ENCODE measurements at regions not wholly inside any gene's neighbourhood (a gene's known extent, or its start where the extent isn't known, plus 50 kb on each side); places are given as distances from the start of the nearest gene placed in this dataset.

- Histone ChIP-seq H3K4me1 (ENCODE audit: insufficient read depth, poor library complexity, severe bottlenecking) (no peaks in the 10 kb centered on the region), H3K4me3 (ENCODE audit: severe bottlenecking) (no peak overlapping the region), H3K36me3 (ENCODE audit: low read depth) (no peaks in the 10 kb centered on the region), H3K27ac (ENCODE audit: poor library complexity, severe bottlenecking) (no peak overlapping the region), H3K27me3 (ENCODE audit: insufficient read depth, poor library complexity, severe bottlenecking) (no peaks in the 10 kb centered on the region), H3K9me3 (ENCODE audit: severe bottlenecking) (no peaks in the 10 kb centered on the region)
- no peak for TF ChIP-seq CTCF (IDR thresholded peaks at IDR 0.05; ENCODE audit: poor library complexity, severe bottlenecking)
- no peak; the same call in 2 of the 3 replicates for ATAC-seq (ENCODE audit: low read depth)
- no peak for DNase-seq (ENCODE audit: low spot score)
Observed at GRCh38 chr6:85703406-85703805, 60.7 kb upstream of the SYNCRIP start.

Data from RWPE2 (cell line).